ENCODE measurements at regions not wholly inside any gene's neighbourhood (a gene's known extent, or its start where the extent isn't known, plus 50 kb on each side); places are given as distances from the start of the nearest gene placed in this dataset.

DNA sequence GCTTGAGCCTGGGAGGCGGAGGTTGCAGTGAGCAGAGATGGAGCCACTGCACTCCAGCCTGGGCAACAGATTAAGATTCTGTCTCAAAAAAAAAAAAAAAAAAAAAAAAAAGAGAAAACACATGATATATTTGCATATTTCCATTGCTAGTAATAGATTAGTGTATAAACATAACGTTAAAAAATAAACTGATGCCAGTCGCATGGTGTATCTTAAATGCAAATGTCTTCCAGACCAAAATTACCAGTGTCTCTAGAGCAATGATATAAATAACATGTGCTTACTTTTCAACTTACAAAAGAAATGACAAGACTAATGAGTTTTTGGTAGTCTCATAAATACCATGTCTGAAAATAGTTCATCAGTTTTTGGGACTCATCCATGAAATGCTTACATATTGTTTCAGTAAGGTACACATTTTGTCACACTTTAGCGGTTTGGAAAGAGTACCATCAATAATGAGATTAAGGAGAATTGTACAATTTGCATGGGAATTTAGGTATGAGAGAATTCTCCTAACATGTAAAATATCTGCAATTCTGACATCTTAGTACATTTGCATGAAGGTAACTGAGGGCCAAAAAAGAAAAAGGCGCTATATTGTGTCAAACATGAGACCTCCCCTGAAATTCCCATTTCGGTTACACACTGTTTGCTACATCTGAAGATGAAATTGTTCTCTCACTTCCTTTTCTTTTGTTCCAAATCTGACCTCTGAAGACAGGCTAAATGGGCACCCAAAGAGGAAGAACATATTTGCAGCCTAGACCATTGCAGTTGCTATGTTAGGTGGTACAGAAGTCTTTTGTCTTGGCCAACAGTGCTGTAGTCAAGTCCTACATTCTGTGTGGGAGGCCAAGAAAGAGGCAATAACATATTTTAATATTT, 51.5 kb upstream of the PIP4K2A start:
- H3K36me3 ChIP-seq, result no peaks in the 10 kb centered on the region
- no peak overlapping the region for H3K4me3 ChIP-seq
- H3K4me1 ChIP-seq, result peaks cover 34% of the 10 kb centered on the region
- H3K27me3 ChIP-seq (ENCODE audit: low read depth), result no peaks in the 10 kb centered on the region
- no peak for TF ChIP-seq CTCF (IDR thresholded peaks at IDR 0.05)
- H3K27ac ChIP-seq, result no peak overlapping the region
- no peaks in the 10 kb centered on the region for H3K9me3 ChIP-seq
- peak; percentile 70 to 85 for ATAC-seq
- intact Hi-C loops (cut with DNase I), result no loop called here
- no peak for DNase-seq

- no peak overlapping the region for H3K4me3 ChIP-seq
- no peaks in the 10 kb centered on the region for H3K36me3 ChIP-seq
- H3K4me1 ChIP-seq, result peaks cover 34% of the 10 kb centered on the region
- H3K27ac ChIP-seq, result no peak overlapping the region
- no peaks in the 10 kb centered on the region for H3K27me3 ChIP-seq (ENCODE audit: low read depth)
- DNase-seq (no peak), ATAC-seq (no peak)
- intact Hi-C loops (cut with DNase I), result no loop called here
- H3K9me3 ChIP-seq, result no peaks in the 10 kb centered on the region
- TF ChIP-seq CTCF (IDR thresholded peaks at IDR 0.05), result no peak
These were observed 50.3 kb upstream of the PIP4K2A start for GRCh38 chr10:22764639-22765038.

Measured in lower lobe of right lung (tissue), 2 donors.